NCI-H774 (cell line): ENCODE measurements at regions not wholly inside any gene's neighbourhood (a gene's known extent, or its start where the extent isn't known, plus 50 kb on each side); places are given as distances from the start of the nearest gene placed in this dataset.

Experiments
- DNase-seq: peaks from one replicate; lab custom pipeline; 2025; lab: John Stamatoyannopoulos, UW

- DNase-seq = no peak
These were observed 246.1 kb upstream of the DACH1 start for GRCh38 chr13:72113076-72113475.

- DNase-seq = no peak
These were observed 245.2 kb upstream of the DACH1 start for GRCh38 chr13:72112216-72112615.

GRCh38 chr13:72109863-72110262 is 242.9 kb upstream of the DACH1 start:
- no peak for DNase-seq

GRCh38 chr13:72104656-72105180 is 237.7 kb upstream of the DACH1 start:
- no peak for DNase-seq

- DNase-seq = no peak
These were observed 234.9 kb upstream of the DACH1 start for GRCh38 chr13:72101768-72102400.

- no peak for DNase-seq
These were observed 233.3 kb upstream of the DACH1 start for GRCh38 chr13:72100339-72100738.

DNA sequence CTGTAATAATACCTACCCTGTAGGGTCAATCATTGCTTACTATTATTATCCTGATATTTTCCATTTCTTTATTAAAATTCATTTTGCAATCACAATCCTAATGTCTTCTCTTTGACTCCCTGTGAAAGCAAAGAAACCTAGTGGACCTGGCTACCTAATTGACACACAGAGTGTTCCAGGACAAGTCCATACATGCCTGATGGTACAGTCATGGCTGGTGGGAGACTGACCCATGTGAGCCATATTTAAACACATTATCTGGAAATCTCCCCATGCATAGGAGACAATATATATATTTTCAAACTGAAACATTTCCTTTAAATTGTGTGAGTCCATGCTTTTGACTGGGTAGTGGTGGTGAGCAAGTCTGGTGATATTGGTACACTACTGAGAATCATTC is 230.6 kb upstream of the DACH1 start:
- no peak for DNase-seq

- DNase-seq = no peak
These were observed 226.3 kb upstream of the DACH1 start for GRCh38 chr13:72093262-72093661.

DNA sequence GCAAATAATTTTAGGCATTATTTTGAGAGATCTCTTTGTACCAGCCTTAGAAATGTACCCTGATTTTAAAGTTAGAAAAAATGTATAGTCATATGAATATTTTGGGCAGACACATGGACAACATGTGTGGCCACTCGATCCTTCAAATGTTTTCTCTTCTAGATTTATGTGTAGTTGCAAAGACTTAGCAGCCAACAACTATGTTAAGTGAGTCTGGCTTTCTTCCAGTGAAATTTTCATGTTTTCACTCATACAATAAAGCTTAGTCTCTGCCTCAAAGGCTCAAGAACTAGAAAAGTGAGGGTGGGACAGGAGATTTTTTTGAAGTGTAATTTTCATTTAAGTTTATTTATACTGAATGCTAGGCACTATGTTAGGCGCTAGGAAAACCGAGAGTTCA is 207.7 kb upstream of the DACH1 start:
- no peak for DNase-seq

GRCh38 chr13:72072261-72072660 is 205.3 kb upstream of the DACH1 start:
- DNase-seq = no peak

DNA sequence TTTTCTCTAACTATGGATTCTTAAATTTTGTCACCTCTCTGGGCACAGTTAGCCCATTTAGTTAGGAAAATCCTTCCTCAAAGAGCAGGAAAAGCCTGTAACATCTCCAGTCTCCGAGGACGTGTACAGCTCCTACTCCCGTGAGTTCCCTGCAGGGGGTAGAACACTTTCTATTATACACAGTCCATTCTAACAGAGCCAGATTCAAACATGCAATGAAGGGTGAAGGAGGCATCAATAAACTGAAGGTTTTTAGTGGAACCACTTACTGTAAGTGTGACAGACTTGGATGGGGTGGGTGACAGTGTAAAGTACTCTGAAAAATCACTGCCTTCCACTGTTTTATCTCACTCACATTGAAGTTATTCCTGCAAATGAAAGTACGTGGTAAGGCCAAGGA is 204.7 kb upstream of the DACH1 start:
- no peak for DNase-seq

DNA sequence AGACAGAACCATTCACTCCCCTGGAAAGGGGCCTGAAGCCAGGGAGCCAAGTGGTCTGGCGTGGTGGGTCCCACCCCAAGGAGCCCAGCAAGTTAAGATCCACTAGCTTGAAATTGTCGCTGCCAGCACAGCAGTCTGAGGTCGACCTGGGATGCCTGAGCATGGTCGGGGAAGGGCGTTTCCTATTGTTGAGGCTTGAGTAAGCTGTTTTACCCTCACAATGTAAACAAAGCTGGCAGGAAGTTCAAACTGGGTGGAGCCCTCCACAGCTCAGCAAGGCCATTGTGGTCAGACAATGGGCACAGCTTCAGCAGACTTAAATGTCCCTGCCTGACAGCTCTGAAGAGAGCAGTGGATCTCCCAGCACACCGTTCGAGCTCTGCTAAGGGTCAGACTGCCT is 195.6 kb upstream of the DACH1 start:
- no peak for DNase-seq

DNA sequence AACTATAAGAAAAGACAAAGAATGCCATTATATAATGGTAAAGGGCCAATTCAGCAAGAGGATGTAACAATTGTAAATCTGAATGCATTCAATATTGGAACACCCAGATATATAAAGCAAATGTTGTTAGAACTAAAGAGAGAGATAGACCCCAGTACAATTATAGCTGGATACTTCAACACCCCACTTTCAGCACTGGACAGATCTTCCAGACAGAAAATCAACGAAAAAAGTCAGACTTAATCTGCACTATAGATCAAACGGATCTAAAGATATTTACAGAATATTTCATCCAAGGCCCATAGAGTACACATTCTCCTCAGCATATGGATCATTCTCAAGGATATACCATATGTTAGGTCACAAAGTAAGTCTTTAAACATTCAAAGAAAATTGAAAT is 194.6 kb upstream of the DACH1 start:
- no peak for DNase-seq

DNA sequence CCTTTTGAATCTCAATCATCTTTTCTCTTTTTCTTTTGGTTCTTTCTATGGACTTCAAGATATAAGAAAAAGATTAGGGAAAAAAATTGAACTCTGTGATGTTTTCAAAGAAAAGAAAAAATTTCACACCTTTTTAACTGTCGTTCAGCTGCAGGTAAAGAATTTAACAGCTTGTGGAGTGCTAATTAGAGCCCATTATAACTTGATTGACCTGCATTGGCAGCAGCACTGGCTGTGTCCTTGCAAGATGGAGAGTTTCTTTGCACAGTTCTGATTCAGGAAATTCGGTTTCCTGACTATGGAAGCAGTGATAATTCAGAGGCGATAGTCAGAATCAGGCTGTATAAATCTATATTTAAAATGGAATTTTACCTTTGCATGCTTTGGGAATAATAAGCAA is 183.2 kb upstream of the DACH1 start:
- no peak for DNase-seq

DNA sequence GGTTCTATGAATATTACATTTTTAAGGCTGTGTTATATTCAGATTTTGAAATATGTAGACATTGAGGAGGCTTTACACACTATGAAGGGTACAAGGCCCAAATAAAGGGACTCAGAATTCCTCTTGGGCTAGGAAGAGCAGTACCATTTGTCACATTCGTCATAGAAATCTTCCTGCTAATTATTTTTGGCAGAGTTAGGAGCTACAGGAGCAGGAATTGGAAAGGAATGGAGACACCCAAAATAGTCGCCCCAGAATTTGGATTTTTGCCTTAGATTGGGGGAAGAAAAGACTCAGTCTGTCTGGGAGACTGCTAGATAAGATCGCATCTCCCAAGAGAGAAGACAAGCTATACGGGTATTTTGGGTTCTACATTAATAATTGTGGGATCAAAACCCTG is 176.4 kb upstream of the DACH1 start:
- DNase-seq = no peak

DNA sequence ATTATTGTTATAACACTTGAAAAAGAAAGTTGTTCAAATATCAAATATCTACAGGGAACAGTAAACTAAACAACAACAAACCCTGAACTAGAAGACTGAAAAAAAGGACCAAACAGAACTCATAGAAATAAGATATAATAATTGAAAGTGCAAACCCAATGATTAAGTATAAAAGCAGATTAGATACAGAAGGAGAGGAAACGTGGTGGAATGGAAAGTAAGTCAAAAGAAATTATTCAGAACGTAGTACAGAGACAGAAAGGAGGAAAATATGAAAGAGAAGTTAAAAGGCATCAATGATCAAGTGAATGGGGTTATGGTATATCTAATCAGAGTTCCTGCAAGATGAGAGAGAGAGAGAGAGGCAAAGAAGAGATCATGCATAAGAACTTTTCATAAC is 174.2 kb upstream of the DACH1 start:
- DNase-seq = no peak

DNA sequence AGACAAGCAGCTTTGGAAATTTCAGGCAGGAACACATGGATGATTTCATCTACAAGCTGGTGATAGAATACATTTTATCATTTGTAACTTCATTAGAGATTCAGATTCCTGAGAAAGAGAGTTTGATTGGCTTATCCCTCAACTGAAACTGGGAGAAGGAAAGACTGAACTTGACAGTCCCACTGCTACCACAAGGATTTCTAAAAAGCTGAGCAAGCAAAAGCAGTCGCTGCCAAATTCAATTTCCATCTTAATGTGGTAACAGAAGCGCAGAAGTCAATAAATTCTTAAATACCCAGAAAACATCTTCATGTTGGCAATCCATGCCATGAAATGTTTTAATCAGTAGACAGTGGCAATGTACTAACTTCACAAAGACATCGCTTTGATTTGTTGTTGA is 172.1 kb upstream of the DACH1 start:
- no peak for DNase-seq

DNA sequence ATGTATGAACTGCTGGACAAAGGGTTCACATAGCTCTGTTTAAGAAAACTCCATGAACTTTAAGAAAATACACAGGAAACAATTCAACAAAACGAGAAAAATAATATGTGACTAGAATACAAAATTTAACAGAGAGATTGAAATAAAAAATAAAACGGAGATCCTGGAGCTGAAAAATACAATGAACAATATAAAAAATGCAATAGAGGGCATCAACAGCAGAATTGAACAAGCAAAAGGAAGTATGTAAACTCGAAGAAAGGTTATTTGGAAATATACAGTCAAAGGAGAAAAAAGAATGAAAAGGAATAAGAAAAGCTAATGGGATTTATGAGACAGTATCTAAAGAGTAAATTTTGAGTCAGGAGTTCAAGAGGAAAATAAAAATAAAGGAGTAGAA is 163.0 kb upstream of the DACH1 start:
- no peak for DNase-seq

GRCh38 chr13:72025836-72026235 is 158.8 kb upstream of the DACH1 start:
- no peak for DNase-seq

GRCh38 chr13:72023895-72024294 is 156.9 kb upstream of the DACH1 start:
- no peak for DNase-seq

GRCh38 chr13:72005455-72005854 is 138.5 kb upstream of the DACH1 start:
- no peak for DNase-seq

GRCh38 chr13:72004784-72005374 is 137.9 kb upstream of the DACH1 start:
- no peak for DNase-seq

- DNase-seq = no peak
These were observed 137.2 kb upstream of the DACH1 start for GRCh38 chr13:72004246-72004645.

DNA sequence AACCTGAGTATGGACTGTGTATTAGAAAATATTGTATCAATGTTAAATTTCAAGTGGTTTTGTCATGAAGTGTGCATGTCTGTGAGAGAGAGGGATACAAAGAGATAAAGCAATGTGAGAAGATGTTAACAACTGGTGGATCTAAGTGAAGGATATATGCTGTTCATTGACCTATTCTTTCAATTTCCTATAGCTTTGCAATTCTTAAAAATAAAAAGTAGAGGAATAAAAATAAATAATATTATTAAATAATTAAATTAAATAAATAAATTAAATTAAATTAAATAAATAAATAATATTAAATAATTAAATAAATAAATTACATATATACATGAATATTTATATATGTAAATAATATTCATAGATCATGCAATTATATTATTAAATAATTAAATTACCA is 131.2 kb upstream of the DACH1 start:
- DNase-seq = no peak
